ENCODE measurements at regions not wholly inside any gene's neighbourhood (a gene's known extent, or its start where the extent isn't known, plus 50 kb on each side); places are given as distances from the start of the nearest gene placed in this dataset.

- Histone ChIP-seq H3K27ac (ENCODE audit: low read depth, low read length, poor library complexity, severe bottlenecking) (no peak overlapping the region), H3K9me3 (ENCODE audit: low read length) (peaks cover 6% of the 10 kb centered on the region; the same call in 1 of the 2 replicates), H3K4me2 (ENCODE audit: low read length) (no peak overlapping the region), H3K36me3 (ENCODE audit: insufficient read depth, low read length) (no peaks in the 10 kb centered on the region), H4K20me1 (ENCODE audit: insufficient read depth, low read length) (no peaks in the 10 kb centered on the region), H3K9me2 (ENCODE audit: insufficient read depth, low read length) (no peaks in the 10 kb centered on the region), H3K4me3 (ENCODE audit: low read depth, low read length, poor library complexity, severe bottlenecking) (no peak overlapping the region), H3K4me1 (ENCODE audit: insufficient read depth, low read length, poor library complexity, severe bottlenecking) (no peaks in the 10 kb centered on the region), H3K79me2 (ENCODE audit: insufficient read depth, low read depth, low read length) (no peaks in the 10 kb centered on the region), H2AFZ (ENCODE audit: low read length) (no peak overlapping the region)
- intact Hi-C loops (cut with micrococcal nuclease; ENCODE audit: unreplicated experiment): no loop called here
- DNase-seq (ENCODE audit: low spot score): no peak
- CTCF ChIA-PET (ENCODE audit: unreplicated experiment): no interaction called here
- no TSS peak for BruUV-seq (replicated peaks)
- no peak for TF ChIP-seq EZH2phosphoT487 (IDR thresholded peaks at IDR 0.05; ENCODE audit: borderline replicate concordance, low read depth, low read length)
- TF ChIP-seq CTCF (conservative IDR thresholded peaks at IDR 0.05; ENCODE audit: low read length): no peak
- POLR2A ChIA-PET: no interaction called here
Measured at GRCh38 chr11:37459456-37459855, 861.4 kb upstream of the RAG2 start.

- Histone ChIP-seq H3K9me3 (ENCODE audit: low read length) (no peaks in the 10 kb centered on the region), H4K20me1 (ENCODE audit: insufficient read depth, low read length) (no peaks in the 10 kb centered on the region), H3K4me3 (ENCODE audit: low read depth, low read length, poor library complexity, severe bottlenecking) (no peak overlapping the region), H3K36me3 (ENCODE audit: insufficient read depth, low read length) (no peaks in the 10 kb centered on the region), H3K27ac (ENCODE audit: low read depth, low read length, poor library complexity, severe bottlenecking) (no peak overlapping the region), H2AFZ (ENCODE audit: low read length) (no peak overlapping the region), H3K9me2 (ENCODE audit: insufficient read depth, low read length) (no peaks in the 10 kb centered on the region), H3K4me1 (ENCODE audit: insufficient read depth, low read length, poor library complexity, severe bottlenecking) (no peaks in the 10 kb centered on the region), H3K79me2 (ENCODE audit: insufficient read depth, low read depth, low read length) (no peaks in the 10 kb centered on the region), H3K4me2 (ENCODE audit: low read length) (no peak overlapping the region)
- ChIA-PET POLR2A (no interaction called here), CTCF (ENCODE audit: unreplicated experiment) (no interaction called here)
- no peak for TF ChIP-seq CTCF (conservative IDR thresholded peaks at IDR 0.05; ENCODE audit: low read length)
- no peak for TF ChIP-seq EZH2phosphoT487 (IDR thresholded peaks at IDR 0.05; ENCODE audit: borderline replicate concordance, low read depth, low read length)
- intact Hi-C loops (cut with micrococcal nuclease; ENCODE audit: unreplicated experiment): no loop called here
- DNase-seq (ENCODE audit: low spot score): no peak
- BruUV-seq (replicated peaks): no TSS peak
Measured at GRCh38 chr11:37456746-37457145, 858.7 kb upstream of the RAG2 start.

GRCh38 chr11:37451903-37452302 lies 853.9 kb upstream of the RAG2 start:
- no peaks in the 10 kb centered on the region for H3K9me3 ChIP-seq (ENCODE audit: low read length)
- no peaks in the 10 kb centered on the region for H4K20me1 ChIP-seq (ENCODE audit: insufficient read depth, low read length)
- no peak for DNase-seq (ENCODE audit: low spot score)
- ChIA-PET POLR2A (no interaction called here), CTCF (ENCODE audit: unreplicated experiment) (no interaction called here)
- BruUV-seq (replicated peaks): no TSS peak
- no peaks in the 10 kb centered on the region for H3K9me2 ChIP-seq (ENCODE audit: insufficient read depth, low read length)
- H2AFZ ChIP-seq (ENCODE audit: low read length): no peak overlapping the region
- H3K4me3 ChIP-seq (ENCODE audit: low read depth, low read length, poor library complexity, severe bottlenecking): no peak overlapping the region
- H3K4me2 ChIP-seq (ENCODE audit: low read length): no peak overlapping the region
- H3K79me2 ChIP-seq (ENCODE audit: insufficient read depth, low read depth, low read length): no peaks in the 10 kb centered on the region
- H3K4me1 ChIP-seq (ENCODE audit: insufficient read depth, low read length, poor library complexity, severe bottlenecking): no peaks in the 10 kb centered on the region
- TF ChIP-seq EZH2phosphoT487 (IDR thresholded peaks at IDR 0.05; ENCODE audit: borderline replicate concordance, low read depth, low read length): no peak
- TF ChIP-seq CTCF (conservative IDR thresholded peaks at IDR 0.05; ENCODE audit: low read length): no peak
- no peak overlapping the region for H3K27ac ChIP-seq (ENCODE audit: low read depth, low read length, poor library complexity, severe bottlenecking)
- intact Hi-C loops (cut with micrococcal nuclease; ENCODE audit: unreplicated experiment): no loop called here
- no peaks in the 10 kb centered on the region for H3K36me3 ChIP-seq (ENCODE audit: insufficient read depth, low read length)

Measured in OCI-LY7 (cell line).